NCI-H187 treated with DMSO at 0.1 percent for 48 hours (cell line): ENCODE measurements at regions not wholly inside any gene's neighbourhood (a gene's known extent, or its start where the extent isn't known, plus 50 kb on each side); places are given as distances from the start of the nearest gene placed in this dataset.

Experiments
- DNase-seq: peaks from one replicate; lab custom pipeline; 2025; lab: John Stamatoyannopoulos, UW

DNA sequence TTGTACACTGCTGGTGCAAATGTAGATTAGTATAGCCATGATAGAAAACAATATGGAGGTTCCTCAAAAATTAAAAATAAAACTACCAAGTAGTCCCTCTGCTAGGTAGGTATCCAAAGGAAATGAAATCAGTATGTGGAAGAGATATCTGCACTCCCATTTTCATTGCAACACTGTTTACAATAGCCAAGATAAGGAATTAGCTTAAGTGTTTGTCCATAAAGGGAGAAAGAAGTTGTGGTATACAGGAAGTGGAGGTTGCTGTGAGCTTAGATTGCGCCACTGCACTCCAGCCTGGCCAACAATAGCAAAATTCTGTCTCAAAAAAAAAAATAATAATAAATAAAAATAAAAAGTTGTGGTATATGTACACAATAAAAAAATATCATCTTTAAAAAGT, 325.0 kb upstream of the EMCN start:
- no peak for DNase-seq

DNA sequence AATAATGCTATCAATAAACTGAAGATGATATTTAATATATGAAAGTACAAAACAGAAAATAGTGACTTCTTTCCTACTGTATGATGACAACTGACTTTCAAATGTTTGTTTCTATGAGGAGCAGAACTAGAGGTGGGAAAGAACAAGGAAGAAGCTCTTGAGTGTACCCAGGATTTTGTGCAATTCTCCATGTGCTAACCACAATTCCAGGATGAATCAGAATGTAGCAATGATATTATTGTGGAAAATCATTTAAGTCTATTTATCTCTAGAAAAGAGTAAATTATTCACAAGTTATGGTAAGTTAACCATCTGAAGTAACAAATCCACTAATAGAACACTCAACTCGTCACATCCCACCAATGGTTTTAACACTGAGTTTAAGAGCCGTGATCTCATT, 324.1 kb upstream of the EMCN start:
- no peak for DNase-seq

DNA sequence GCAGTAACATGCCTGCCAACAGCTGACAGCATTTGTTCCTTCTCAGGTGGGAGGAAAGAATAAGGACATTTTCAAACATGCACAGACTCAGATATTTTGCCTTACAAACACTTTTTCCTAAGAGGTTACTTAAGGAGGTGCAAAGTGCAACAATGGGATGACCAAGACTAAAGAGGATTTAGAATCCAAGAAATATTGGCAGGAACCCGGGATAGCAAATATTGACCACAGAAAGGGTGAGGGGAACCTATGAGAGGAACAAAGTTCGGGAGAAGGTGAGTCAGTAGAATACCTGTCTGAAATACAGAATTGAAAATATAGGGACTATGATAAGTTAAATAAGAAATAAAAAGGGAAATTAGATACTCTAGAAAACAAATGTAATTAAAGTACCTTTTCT, 321.9 kb upstream of the EMCN start:
- DNase-seq: no peak

DNA sequence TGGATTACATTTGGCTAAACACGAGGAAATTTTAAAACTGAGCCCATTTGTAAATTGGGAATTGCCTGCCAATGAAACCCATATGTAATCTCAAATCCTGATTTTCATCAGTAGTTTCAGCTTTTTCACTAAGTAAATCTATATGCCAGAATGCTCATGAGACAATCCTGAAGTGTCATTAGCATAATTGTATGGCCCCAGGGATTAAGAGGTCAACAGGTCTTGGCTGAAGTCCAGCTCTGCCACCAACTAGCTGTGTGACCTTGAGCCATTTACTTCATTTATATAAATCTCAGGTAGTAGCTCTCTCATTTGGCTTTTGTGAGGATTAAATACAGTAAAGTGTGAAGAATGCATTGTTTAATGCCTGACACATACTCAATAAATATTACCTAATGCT, 320.5 kb upstream of the EMCN start:
- no peak for DNase-seq

DNA sequence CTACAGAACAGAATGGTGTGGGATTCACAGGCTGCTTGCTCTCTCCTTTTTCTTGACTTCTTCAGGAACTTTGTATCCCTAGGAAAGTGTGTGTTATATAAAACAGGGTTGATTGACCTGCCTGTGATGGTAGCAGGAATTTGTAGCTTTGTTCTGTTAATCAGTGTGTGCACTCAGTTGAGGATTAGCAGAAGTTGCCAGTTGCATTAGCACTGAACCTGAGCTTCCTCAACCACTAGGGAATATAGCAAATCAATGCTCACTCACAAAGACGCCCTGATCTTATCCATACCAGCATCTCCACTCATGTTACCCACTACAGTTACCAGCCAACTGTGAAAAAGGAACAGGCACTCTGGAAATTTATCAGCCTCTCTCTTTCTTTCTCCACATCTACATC, 319.1 kb upstream of the EMCN start:
- DNase-seq: peak; percentile 57

DNA sequence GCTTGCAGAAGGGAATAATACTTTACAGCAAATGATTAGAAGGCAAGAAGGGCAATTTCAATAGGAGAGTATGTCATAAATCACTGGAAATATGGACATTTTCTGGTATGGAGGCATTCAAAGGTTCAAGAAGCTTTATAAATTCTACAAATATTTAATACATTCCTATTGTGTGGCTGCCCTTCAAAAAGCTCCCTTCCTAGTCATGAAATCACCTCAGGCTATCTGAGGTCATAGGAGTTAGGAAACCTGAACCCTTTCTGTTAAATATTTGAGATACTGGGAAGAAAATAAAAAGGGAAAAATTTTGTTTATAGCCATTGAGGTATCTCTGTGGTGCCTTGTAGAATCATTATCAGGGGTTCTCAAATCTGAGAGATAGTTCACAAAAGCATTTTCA, 316.8 kb upstream of the EMCN start:
- DNase-seq: no peak

DNA sequence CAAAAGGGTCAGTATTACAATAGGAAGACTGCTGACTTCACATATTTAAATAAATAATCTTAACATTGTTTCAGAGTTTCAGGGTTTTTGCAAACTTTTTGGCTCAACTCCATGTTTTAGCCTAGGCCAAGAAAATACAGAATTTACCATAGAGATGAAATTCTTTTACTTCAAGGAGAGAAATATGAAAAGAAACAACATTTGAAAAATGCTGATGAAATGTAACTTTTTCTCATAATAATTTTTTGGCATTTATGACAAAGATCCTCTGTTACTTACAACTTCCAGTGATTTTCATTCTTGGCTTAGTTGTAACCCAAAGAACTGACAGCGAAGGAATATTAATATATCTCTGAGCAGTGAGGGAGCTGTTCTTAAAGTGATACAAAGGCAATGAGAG, 316.1 kb upstream of the EMCN start:
- no peak for DNase-seq

DNA sequence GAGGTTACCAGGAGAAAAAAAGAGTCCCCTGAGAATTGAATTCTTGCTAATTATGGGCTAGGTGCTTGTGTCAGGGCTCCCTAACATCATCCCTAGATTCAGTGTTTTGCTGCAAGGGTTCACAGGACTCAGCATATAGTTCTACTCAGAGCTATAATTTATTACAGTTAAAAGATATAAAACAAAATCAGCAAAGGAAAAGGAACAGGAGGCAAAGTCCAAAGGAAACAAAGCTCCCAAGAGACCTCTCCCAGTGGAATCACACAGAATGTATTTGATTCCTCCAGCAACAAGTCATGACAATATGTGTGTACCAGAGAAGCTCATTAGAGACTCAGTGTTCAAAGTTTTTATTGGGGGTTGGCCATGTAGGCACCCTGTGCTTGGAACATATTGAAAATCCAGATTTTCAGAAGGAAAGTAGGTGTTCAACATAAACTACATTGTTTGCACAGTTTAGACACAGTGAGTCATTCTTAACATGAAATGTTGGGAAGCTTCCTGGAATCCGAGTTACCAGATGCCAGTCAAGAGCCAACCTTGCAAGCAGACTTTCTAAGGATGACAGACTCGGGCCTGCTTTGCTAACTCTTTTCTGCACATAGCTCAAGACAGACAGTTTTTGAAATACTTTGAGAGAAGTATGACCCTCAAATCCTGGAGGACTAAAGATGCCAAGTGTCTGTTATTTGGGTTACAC, 311.3 kb upstream of the EMCN start:
- DNase-seq: no peak

DNA sequence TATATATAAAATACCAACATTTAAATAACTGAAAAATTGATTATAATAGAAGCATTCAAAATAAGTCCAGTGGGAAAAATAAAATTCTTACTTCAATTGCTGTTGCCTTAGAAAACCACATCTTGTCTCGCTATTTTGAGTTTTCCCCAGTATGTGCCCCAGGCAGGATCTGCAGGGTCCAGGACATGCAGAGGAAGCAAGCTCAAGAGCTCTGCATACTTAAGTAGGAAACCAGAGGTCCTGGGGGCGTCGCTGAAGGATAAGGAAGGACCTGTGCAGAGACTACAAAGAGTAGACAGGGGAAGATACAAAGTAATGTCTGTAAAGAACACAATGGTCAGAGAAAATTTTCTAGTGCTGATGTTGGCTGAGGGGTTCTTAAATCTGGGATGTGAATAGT, 310.5 kb upstream of the EMCN start:
- DNase-seq: no peak

DNA sequence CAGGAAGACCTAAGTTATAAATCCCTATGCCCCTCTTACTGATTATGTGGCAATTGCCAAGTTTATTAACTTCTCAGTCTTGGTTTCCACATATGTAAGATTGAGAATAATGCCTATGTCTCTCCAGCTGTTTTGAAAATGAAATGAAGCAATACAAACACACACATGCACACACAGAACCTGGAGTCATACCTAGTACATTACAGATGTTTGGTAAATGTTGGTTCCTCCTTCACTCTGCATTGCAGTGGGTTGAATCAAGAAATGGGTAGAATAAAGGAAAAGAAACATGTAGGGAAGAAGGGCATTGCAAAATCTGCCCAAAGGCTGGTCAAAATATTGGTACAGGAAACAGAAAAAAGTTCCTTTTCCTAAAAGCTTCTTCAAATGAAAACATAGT, 309.9 kb upstream of the EMCN start:
- DNase-seq: no peak

DNA sequence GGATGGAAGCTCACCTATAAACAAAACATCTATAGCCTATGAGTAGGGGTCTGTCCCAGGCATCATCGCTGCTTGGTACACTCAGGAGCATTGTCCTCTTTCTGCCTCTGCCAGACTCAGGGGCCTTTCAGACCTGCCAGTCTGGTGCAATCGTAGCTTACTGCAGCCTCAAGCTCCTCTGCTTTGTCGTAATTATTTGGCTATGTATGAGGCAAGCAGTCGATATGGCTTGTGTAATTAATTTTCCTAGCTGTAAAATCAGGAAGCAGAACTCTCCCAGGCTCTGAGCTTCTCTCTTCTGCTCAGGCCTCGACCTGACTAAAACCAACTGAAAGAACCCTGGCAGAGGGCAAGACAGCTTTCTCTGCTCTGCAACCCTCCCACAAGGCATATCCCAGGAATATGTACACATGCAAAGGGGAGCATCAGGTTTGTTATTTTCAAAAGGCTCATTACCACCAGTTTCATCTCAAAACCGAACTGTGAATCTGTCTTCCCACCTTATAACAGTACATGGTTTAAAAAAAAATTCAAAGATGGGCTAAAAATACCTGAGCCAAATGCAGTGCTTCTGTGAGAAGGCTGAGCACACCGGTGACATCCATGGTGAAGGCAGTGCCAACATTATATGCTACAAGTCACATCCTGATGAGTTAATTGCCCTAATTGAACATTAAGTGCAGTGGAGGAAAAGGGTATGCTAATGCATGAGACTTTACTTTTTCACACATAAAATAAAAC, 309.2 kb upstream of the EMCN start:
- no peak for DNase-seq

DNA sequence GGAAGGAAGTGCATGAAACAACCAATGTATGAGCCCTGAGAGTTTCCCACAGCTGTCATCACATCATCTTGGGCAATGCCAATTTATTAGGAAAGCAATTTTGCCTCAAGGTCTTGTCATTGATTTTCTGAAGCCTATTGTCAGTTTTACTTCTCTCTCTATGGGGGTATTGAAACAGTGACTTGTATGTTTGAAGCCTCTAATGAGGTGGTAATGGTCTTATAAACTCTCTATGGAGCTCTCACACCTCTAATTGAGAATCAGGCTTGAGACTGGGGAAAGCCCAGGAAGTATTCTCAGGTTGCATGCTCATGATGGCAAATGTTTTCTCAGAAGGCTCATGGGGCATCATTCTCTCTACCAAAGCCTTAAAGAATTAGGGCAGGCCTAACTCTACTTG, 308.2 kb upstream of the EMCN start:
- no peak for DNase-seq

DNA sequence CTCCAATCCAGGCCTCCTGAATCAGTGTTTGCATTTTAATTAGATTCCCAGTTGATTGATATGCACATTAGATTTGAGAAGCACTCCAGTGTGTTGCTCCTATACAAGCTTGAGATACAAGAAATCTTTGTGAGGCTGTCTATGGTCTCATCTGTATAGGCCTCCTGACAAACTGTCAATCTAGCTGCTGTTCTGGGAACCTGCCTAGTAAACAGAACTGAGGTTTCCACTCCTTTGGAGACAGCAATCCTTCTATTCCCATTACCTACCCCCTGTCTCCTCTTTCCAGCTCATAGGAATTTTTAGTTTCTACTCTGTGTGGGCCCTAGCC, 306.1 kb upstream of the EMCN start:
- no peak for DNase-seq

DNA sequence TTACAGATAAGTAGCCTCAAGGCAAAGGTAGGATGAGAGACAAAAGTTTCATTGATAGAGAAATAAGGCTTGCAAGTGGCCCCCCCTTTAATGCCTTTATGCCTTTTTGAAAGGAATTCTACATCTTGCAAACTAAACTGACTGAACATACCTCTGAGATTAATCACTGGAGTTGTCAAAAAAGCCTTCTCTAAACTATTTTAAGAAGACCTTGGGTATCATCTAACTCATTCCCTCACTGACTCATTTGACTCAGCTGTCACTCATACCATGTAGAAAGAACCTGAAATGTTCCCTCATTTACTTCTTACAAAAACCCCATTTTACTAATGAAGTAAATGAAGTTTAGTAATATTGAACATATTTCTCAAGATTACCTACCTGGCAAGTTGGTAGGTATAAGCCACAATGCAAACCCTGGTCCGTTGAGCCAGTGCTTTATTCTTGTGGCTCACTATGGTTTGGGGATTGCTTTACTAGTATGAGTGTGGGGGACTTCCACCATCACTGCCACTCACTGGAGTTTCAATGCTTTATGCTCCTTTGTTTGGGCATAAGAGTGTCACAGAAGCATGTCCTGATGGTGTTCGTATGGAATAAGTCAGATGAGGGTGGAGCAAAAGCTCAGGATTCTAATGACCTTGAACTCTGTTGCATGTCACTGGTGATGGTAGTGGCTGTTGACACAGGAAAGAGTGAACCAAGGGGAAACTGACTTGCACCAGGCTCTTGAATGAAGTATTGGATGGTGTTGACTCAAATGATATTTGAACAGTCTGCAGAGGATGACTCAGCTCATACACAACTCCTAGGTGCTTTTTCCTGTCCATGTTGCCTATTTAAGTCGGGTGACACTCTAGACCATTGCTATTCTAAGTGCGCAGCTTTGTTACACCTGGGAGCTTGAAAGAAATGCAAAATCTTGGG, 305.5 kb upstream of the EMCN start:
- no peak for DNase-seq

DNA sequence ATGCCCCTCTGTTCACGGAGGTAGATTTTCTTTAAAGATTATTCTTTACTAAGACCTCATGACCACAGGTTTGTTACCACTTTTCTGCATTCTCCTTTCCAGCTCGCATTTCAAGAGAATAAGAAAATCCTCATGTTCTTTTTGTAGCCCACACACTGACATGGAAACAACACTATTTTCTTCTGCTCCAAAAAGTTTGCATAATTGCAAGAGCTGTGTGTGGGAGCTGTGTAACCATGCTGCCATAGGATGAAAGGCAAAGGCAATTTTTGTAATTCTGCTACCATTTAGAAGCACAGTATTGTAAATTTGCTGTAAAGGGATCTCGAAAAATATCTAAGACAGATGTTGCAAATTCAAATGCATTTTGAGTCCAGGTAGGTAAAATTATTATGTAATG, 302.4 kb upstream of the EMCN start:
- no peak for DNase-seq

DNA sequence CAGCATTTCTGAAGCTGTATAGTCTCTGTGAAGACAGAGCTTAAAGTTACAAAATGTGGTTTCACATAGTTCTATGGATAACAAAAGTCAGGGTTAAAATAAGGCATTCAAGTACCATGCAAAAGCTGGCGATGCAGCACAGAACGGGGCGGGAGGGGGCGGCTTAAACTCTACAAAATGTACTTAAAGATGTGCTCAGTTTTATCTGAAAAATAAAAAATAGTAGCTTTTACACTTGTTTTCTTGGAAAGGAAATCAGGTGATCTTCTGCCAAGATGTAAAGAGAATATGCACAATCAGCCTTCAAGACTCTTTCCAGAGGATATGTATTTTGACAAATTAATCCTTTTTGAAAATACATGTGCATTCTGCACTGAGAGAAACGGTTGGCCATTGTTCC, 301.7 kb upstream of the EMCN start:
- DNase-seq: no peak

DNA sequence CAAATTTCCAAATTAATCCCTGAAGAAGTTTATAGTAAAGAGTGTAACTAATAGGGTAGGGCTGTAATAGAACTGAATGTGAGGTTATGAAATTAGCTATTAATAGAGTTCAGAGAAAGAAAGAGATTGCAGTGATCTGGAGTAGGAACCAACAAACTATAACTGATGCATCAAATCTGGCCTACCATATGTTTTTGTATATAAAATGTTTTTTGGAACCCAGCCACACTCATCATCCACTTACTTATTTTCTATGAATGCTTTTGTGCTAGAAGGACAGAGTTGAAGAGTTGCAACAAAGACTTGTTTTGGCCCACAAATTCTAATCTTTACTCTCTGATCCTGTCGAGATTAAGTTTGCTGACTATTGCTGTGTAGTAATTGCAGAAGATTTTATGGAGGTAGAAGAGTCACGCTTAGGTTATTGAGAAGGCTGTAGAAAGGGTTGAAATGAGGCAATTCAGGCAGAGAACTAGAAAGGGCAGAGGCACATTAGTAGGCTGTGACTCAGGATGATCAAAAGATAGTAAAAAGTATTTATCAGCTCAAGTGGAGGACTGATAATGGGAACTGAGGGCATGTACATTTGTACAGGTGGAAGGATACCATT, 298.7 kb upstream of the EMCN start:
- DNase-seq: no peak

DNA sequence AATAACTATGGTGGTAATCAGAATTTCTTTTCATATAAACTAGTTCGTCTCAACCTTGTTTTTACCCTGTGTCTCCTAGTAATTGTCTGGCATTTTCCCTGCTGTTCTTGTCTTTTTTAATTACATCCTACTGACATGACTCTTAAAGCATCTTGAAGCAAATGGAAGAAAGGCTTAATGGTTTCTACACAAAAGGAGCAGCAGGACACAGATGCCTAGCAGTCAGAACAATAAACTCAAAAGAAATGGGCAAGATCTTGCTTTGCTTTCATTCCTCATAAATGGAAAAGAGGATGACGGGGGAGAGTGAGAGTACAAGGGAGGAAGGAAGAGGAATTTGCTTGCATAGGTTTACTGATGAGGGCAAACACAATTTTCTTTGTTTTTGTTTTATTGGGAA, 293.2 kb upstream of the EMCN start:
- no peak for DNase-seq

DNA sequence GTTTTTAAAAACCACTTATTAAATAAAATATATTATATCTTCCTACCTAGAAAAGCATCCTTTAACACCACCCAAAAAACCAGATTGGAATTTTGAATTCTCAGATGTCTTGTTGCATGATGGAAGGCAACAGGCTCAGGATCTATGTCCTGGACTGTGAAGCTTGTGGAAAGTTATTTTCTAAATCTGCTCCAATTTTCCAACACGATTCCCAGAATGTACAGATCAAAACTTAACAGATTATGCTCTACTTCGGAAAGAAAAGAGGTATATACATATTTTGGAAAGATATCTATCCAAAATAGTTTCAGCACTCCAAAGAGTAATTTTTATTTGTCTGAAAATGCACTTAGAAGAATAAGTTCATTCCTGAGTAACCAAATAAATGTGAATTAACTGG, 291.7 kb upstream of the EMCN start:
- DNase-seq: no peak

DNA sequence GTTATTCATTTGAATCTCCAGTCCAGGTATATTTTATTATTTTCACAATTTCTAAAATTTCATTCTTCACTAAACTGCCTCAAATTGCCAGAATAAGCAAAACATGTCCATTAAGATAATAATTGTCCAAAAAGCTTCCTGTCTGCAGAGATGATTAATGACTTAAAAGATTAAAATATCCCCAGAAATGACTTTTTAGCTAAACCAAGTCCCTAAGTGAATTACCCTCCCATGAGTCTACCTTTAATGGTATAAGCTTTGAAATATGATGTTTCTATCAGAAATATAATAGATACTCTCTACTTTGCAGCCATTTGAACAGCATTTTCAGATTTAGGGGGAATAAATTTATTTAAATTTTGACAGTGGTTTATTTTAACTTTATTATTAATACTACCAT, 289.2 kb upstream of the EMCN start:
- no peak for DNase-seq

DNA sequence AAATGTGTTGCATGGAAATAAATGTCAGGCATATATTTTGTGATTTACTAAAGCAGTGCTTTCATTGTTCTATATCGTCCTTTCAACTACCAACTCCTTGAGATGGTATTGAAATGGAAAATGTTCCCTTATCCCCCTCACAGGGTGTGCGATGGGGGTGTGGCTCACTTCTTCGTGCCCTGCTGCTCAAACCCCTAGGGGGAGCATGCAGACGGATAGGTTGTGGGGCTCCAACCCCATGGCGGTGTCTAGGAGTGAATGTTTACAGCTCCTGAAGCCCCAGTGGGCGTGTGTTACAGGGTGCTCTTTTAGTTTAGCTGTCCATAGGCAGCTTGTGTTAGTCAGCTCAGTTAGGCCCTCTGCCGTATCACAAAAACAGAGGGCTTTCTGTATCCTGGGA, 287.7 kb upstream of the EMCN start:
- DNase-seq: no peak

DNA sequence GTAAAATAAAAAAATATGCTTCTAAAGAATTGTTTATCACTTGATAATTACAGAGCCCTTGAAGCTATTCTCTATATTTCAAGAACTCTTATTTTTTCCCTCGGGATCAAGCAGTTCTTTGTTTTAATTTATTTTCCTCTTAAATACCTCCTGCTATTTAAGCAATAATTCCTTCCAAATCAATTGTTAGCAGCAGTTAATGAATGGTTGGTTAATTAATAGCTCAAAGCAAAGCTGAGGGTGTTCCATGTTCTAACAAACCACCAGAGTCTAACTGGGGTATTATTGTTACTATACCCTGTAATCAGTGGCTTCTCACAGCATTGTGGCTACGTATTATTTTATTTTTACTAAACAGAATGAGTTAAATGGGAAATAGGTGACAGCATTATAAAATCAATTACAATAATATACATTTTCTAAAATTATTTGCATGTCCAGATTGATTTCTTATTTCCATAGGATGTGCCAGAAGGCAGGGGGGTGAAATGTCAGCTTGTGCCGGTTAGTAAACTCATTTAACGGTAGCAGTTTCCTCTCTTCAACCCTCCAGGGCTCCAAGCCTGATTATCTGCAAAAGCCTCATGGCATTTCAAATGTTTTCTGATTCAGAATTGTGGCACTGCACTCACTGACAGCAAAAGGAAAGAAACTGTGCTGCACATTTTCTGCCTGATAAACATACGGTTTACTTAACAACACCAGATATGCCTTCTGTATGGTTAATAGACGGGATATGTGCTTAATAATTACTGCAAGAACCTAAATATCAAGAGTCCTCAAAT, 286.9 kb upstream of the EMCN start:
- DNase-seq: no peak
